OCI-LY7 (cell line): ENCODE measurements at regions not wholly inside any gene's neighbourhood (a gene's known extent, or its start where the extent isn't known, plus 50 kb on each side); places are given as distances from the start of the nearest gene placed in this dataset.
A peak's percentile ranks its signal among the peaks of the same experiment; 100 is the strongest.

Experiments used
- BruUV-seq: library from RNA; stranded (reverse); fragments of 400-500 nt; replicated peaks from 2 replicates; lab custom pipeline; 2021; lab: Mats Ljungman, UMichigan
- CTCF ChIA-PET: fragments of 300-600 bp; sonication (Branson Sonifier 250); formaldehyde crosslinking; loops from one replicate; lab custom pipeline; 2022; ENCODE audit warnings: antibody characterized with exemption; ENCODE audit not compliant: unreplicated experiment; lab: Charles Lee
- POLR2A ChIA-PET: fragments of 300-600 bp; sonication (Branson Sonifier 250); formaldehyde crosslinking; loops from one replicate; lab custom pipeline; 2022; ENCODE audit warnings: antibody characterized with exemption; lab: Charles Lee
- DNase-seq: peaks from one replicate; pipeline ENCODE4 v3.0.0-alpha.2; 2015; ENCODE audit warnings: low spot score
- H2AFZ ChIP-seq: fragments of 200-600 bp; sonication (generic), shearing (Covaris generic); 2 replicates; pipeline ENCODE4 v1.6.1; 2014; ENCODE audit warnings: mild to moderate bottlenecking, antibody characterized with exemption, low read length, moderate library complexity
- H3K27ac ChIP-seq: fragments of 200-600 bp; sonication (generic); 2 replicates; pipeline ENCODE4 v1.5.1; 2014; ENCODE audit warnings: mixed run types, low read depth, mild to moderate bottlenecking, moderate library complexity, low read length, inconsistent platforms; ENCODE audit not compliant: poor library complexity, severe bottlenecking
- H3K36me3 ChIP-seq: fragments of 200-600 bp; sonication (generic); 2 replicates; pipeline ENCODE4 v1.6.1; 2014; ENCODE audit warnings: mild to moderate bottlenecking, antibody characterized with exemption, low read length, moderate library complexity, mixed read lengths; ENCODE audit not compliant: insufficient read depth
- H3K4me1 ChIP-seq: fragments of 200-600 bp; sonication (generic); 2 replicates; pipeline ENCODE4 v1.5.1; 2014; ENCODE audit warnings: mild to moderate bottlenecking, low read length; ENCODE audit not compliant: insufficient read depth, poor library complexity, severe bottlenecking
- H3K4me2 ChIP-seq: fragments of 200-600 bp; sonication (generic); 2 replicates; pipeline ENCODE4 v1.6.1; 2014; ENCODE audit warnings: mild to moderate bottlenecking, low read length
- H3K4me3 ChIP-seq: fragments of 200-600 bp; sonication (generic); 2 replicates; pipeline ENCODE4 v1.5.1; 2014; ENCODE audit warnings: mild to moderate bottlenecking, low read depth, low read length; ENCODE audit not compliant: poor library complexity, severe bottlenecking
- H3K79me2 ChIP-seq: fragments of 200-600 bp; sonication (generic); 2 replicates; pipeline ENCODE4 v1.6.1; 2016; ENCODE audit warnings: low read depth, mild to moderate bottlenecking, low read length, moderate library complexity, mixed read lengths; ENCODE audit not compliant: insufficient read depth
- H3K9me2 ChIP-seq: fragments of 200-600 bp; sonication (generic); 2 replicates; pipeline ENCODE4 v1.6.1; 2016; ENCODE audit warnings: mild to moderate bottlenecking, low read length, mixed read lengths; ENCODE audit not compliant: insufficient read depth
- H3K9me3 ChIP-seq: fragments of 200-600 bp; sonication (generic); 2 replicates; pipeline ENCODE4 v1.6.1; 2014; ENCODE audit warnings: mild to moderate bottlenecking, mixed run types, low read length, mixed read lengths
- H4K20me1 ChIP-seq: fragments of 200-600 bp; sonication (generic); 2 replicates; pipeline ENCODE4 v1.6.1; 2014; ENCODE audit warnings: mild to moderate bottlenecking, antibody characterized with exemption, low read length, moderate library complexity, mixed read lengths; ENCODE audit not compliant: insufficient read depth
- CTCF ChIP-seq: fragments of 200-600 bp; sonication (generic); conservative IDR thresholded peaks from 2 replicates; pipeline ENCODE4 v1.5.1; 2014; ENCODE audit warnings: mild to moderate bottlenecking, antibody characterized with exemption, low read length, moderate library complexity, mixed read lengths
- EZH2phosphoT487 ChIP-seq: fragments of 200-600 bp; sonication (generic); IDR thresholded peaks from 2 replicates; pipeline ENCODE4 v1.6.1; 2018; ENCODE audit warnings: low read depth, borderline replicate concordance, mild to moderate bottlenecking, mixed run types, antibody characterized with exemption, low read length, moderate library complexity, mixed read lengths
- intact Hi-C: fragments of 100-400 bp; cut with micrococcal nuclease; formaldehyde crosslinking; loops from one replicate; pipeline ENCODE4 v1.10.0; 2022; ENCODE audit not compliant: unreplicated experiment

DNA sequence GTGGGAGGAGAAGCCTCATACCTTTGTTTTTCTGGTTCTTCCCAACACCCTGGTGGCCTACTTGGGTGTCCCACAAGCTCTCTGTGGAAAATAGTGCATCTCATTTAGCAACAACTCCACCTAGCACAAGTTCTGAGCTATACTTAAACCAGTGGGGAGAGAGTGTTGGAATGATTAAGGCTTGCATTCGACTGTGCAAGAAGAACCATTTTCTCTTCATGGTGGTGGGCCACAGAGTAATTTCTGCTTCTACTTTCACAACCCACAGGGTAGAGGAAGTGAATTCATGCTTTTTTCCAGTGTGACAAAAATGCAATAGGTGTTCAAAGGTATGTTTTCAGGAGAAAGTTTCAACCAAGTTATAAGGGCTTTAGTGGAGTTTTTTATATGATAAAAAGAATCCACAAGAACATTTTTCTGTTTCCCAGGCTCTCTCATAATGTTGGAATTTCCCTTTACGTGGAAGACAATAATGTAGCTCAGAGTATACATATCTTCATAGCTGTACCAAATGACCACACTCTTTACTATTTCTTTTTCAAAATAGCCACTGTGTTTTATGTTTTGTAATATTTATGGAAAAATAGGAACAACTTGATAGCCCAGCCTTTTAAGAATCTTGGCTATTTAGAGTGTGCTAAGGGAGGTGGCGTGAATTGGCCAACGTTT, 80.3 kb upstream of the HHIP start:
- CTCF ChIA-PET: no interaction called here
- H3K27ac ChIP-seq: no peak overlapping the region
- no peaks in the 10 kb centered on the region for H3K9me3 ChIP-seq
- H3K36me3 ChIP-seq: no peaks in the 10 kb centered on the region
- H4K20me1 ChIP-seq: no peaks in the 10 kb centered on the region
- no peaks in the 10 kb centered on the region for H3K9me2 ChIP-seq
- H3K4me3 ChIP-seq: no peak overlapping the region
- POLR2A ChIA-PET: no interaction called here
- DNase-seq: no peak
- TF ChIP-seq EZH2phosphoT487 (no peak), CTCF (no peak)
- H3K4me2 ChIP-seq: no peak overlapping the region
- H3K4me1 ChIP-seq: no peaks in the 10 kb centered on the region
- intact Hi-C loops: no loop called here
- no TSS peak for BruUV-seq
- no peaks in the 10 kb centered on the region for H3K79me2 ChIP-seq
- no peak overlapping the region for H2AFZ ChIP-seq

DNA sequence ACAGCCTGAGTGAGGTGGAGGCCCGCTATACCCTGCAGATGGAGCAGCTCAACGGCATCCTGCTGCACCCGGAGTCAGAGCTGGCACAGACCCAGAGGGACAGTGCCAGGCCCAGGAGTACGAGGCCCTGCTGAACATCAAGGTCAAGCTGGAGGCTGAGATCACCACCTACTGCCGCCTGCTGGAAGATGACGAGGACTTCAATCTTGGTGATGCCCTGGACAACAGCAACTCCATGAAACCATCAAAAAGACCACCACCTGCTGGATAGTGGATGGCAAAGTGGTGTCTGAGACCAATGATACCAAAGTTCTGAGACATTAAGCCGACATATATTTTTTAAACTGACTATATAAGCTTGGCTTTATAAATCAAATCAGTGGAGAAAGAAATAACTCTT, 73.3 kb upstream of the HHIP start:
- Histone ChIP-seq H4K20me1 (no peaks in the 10 kb centered on the region), H3K9me3 (no peaks in the 10 kb centered on the region), H2AFZ (no peak overlapping the region), H3K9me2 (no peaks in the 10 kb centered on the region), H3K4me1 (no peaks in the 10 kb centered on the region), H3K4me3 (no peak overlapping the region), H3K79me2 (no peaks in the 10 kb centered on the region), H3K27ac (no peak overlapping the region), H3K4me2 (no peak overlapping the region), H3K36me3 (no peaks in the 10 kb centered on the region)
- BruUV-seq: no TSS peak
- CTCF ChIA-PET: no interaction called here
- intact Hi-C loops: loop anchor here (10.0 kb wide), 1 partner anchor 398 kb away; no protein-coding TSS in a partner anchor
- TF ChIP-seq CTCF (peak; percentile 31; the same call in 1 of the 2 replicates), EZH2phosphoT487 (no peak)
- no peak for DNase-seq
- POLR2A ChIA-PET: interaction anchor here (0.5 to 1.1 kb wide), 2 partner anchors 10 to 173 kb away, joined by 4 read pairs; no protein-coding TSS in a partner anchor

DNA sequence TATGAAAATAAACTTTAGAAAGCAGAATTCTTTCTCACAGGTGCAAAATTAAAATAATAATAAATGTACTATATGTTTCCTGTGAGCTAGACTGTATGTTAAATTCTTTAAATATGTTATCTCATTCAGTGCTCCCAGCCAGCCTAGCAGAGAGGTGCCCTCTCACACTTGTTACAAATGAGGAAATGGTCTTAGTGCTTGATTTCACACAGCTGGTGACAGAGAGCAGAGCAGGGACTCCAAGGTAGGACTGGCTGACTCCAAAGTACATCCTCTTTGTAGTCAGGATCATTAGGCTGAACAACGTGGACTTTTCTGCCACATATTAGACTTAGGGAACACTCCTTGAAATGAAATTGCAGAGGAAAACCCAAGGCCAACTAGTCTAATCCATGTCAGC, 72.0 kb upstream of the HHIP start:
- H3K36me3 ChIP-seq: no peaks in the 10 kb centered on the region
- no peak for DNase-seq
- CTCF ChIA-PET: no interaction called here
- no peak overlapping the region for H3K4me3 ChIP-seq
- H3K4me1 ChIP-seq: no peaks in the 10 kb centered on the region
- H3K27ac ChIP-seq: no peak overlapping the region
- POLR2A ChIA-PET: interaction anchor here (0.6 kb wide), 1 partner anchor 438 kb away, joined by 3 read pairs; no protein-coding TSS in a partner anchor
- H3K4me2 ChIP-seq: no peak overlapping the region
- intact Hi-C loops: loop anchor here (10.0 kb wide), 1 partner anchor 399 kb away; no protein-coding TSS in a partner anchor
- H3K79me2 ChIP-seq: no peaks in the 10 kb centered on the region
- no peaks in the 10 kb centered on the region for H3K9me3 ChIP-seq
- TF ChIP-seq CTCF (no peak), EZH2phosphoT487 (no peak)
- no peaks in the 10 kb centered on the region for H3K9me2 ChIP-seq
- no TSS peak for BruUV-seq
- no peaks in the 10 kb centered on the region for H4K20me1 ChIP-seq
- no peak overlapping the region for H2AFZ ChIP-seq
